Pancreas (tissue), 10 donors: ENCODE measurements at regions not wholly inside any gene's neighbourhood (a gene's known extent, or its start where the extent isn't known, plus 50 kb on each side); places are given as distances from the start of the nearest gene placed in this dataset.
"Not testable (repeated sequence)": the region's sequence is repeated elsewhere in the genome, so short reads cannot be mapped to it uniquely, and the experiment has no call there.

Source experiments
- ATAC-seq, 4 donors: fragments of 200-7000 bp; cut with Tn5 transposase; one replicate each; pipeline versions ENCODE4 v1.8.0 to v1.9.1; 2020; ENCODE audit warnings: mild to moderate bottlenecking in 4 of 4, moderate library complexity in 4 of 4
- DNase-seq, 6 donors: peaks; one replicate each; pipeline ENCODE4 v3.0.0-alpha.2; 2020
- FAIRE-seq: peaks from 2 replicates; lab custom pipeline; 2012; peaks lifted over from hg19 to GRCh38; lab: Jason Lieb, UNC
- H3K27ac ChIP-seq, 4 donors: fragments of 200-600 bp; sonication (generic); 1 replicate in 3 of 4; 2 replicates in 1 of 4; pipeline versions ENCODE4 v1.5.0 to v1.8.0; 2020
- H3K27me3 ChIP-seq, 4 donors: fragments of 200-600 bp; one replicate each; pipeline ENCODE4 v1.8.0; 2021
- H3K36me3 ChIP-seq, 3 donors: fragments of 200-600 bp; sonication (generic) in 1 of 3; one replicate each; pipeline versions ENCODE4 v1.5.0 to v1.8.0; 2020 to 2021
- H3K4me1 ChIP-seq, 3 donors: fragments of 200-600 bp; one replicate each; pipeline ENCODE4 v1.8.0; 2021
- H3K4me3 ChIP-seq, 4 donors: fragments of 200-600 bp; sonication (generic) in 2 of 4; one replicate each; pipeline versions ENCODE4 v1.5.0 to v1.8.0; 2020 to 2021
- H3K9me3 ChIP-seq, 4 donors: fragments of 200-600 bp; one replicate each; pipeline ENCODE4 v1.8.0; 2021
- WGBS, 2 donors: extraction: QIAGEN DNeasy Blood & Tissue Kit; methylation state at CpG; one replicate each; pipeline ENCODE4 v1.1.7; 2013; 5-methylcytosine and 5-hydroxymethylcytosine counted together
- intact Hi-C, 3 donors: fragments of 100-400 bp; cut with DNase I; formaldehyde crosslinking; loops; one replicate each; pipeline versions ENCODE4 v1.11.1 to v1.14.2; 2022
- TF ChIP-seq, protein P1 (sequence below), 4 donors: fragments of 200-600 bp; sonication (generic) in 3 of 4; IDR thresholded peaks; one replicate each; pipeline versions ENCODE4 v1.5.0 to v1.8.0; 2021; ENCODE audit warnings: antibody characterized with exemption in 4 of 4
- donor health status: healthy with polysubstance abuse.
- donor health status: DM: no; HTN: no; CAD: no; lungs with moderate emphysema.
- donor health status: DM: no; HTN: no; CAD: no.
- donor health status: control.
- donor health status: control.
- donor health status: Bipolar disorder and iron deficiency.
- donor health status: DM: yes; HTN: yes; CAD: no.
- donor health status: DM: no; HTN: no; CAD: no.
- donor health status: DM: no; HTN: no; CAD: no.
- donor health status: DM: yes; HTN: yes; CAD: no.

DNA sequence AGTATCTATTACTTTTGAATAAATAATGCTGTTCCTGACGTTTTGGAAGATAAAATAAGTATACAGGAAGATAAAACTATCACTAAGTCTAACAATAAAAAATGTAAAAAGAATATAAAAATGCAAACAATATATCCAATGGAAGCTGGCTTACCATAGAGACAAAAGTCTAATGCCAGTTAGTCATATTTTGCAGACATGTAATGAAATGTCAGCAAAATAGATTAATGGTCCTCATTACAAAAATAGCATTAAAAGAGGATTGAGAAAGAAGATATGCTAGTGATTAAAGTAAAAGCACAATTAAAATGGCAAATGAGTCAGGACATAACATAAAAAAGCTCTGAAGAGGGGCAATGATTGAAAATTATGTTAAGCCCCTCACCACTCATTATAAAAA lies 265.0 kb downstream of the MMUT start:
- FAIRE-seq: no peak
- Histone ChIP-seq H3K36me3 (no peaks in the 10 kb centered on the region), H3K4me3 (no peak overlapping the region), H3K9me3 (no peaks in the 10 kb centered on the region), H3K27ac (no peak overlapping the region), H3K4me1 (no peaks in the 10 kb centered on the region), H3K27me3 (no peaks in the 10 kb centered on the region)
- no peak for DNase-seq
- WGBS, 2 donors: 1 to 6% methylated on average over 1 of the region's 1 CpG
- intact Hi-C loops: no loop called here
- TF ChIP-seq, protein P1, sequence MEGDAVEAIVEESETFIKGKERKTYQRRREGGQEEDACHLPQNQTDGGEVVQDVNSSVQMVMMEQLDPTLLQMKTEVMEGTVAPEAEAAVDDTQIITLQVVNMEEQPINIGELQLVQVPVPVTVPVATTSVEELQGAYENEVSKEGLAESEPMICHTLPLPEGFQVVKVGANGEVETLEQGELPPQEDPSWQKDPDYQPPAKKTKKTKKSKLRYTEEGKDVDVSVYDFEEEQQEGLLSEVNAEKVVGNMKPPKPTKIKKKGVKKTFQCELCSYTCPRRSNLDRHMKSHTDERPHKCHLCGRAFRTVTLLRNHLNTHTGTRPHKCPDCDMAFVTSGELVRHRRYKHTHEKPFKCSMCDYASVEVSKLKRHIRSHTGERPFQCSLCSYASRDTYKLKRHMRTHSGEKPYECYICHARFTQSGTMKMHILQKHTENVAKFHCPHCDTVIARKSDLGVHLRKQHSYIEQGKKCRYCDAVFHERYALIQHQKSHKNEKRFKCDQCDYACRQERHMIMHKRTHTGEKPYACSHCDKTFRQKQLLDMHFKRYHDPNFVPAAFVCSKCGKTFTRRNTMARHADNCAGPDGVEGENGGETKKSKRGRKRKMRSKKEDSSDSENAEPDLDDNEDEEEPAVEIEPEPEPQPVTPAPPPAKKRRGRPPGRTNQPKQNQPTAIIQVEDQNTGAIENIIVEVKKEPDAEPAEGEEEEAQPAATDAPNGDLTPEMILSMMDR (IDR thresholded peaks at IDR 0.05): no peak
- ATAC-seq: no peak

DNA sequence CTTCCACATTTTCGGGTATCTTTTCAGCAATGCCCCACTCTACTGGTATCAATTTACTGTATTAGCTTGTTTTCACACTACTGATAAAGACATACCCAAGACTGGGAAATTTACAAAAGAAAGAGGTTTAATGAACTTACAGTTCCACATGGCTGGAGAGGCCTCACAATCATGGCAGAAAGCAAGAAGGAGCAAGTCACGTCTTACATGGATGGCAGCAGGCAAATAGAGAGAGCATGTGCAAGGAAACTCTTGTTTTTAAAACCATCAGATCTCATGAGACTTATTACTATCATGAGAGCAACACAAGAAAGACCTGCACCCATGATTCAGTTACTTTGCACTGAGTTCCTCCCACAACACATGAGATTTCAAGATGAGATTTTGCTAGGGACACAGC lies 300.7 kb downstream of the MMUT start:
- ATAC-seq, intact Hi-C loops, H3K9me3 ChIP-seq, H3K4me3 ChIP-seq, DNase-seq, H3K36me3 ChIP-seq, H3K27me3 ChIP-seq, H3K4me1 ChIP-seq, FAIRE-seq, H3K27ac ChIP-seq: not testable (repeated sequence)
- 36 to 60% methylated on average over 2 of the region's 2 CpGs for WGBS, 2 donors

DNA sequence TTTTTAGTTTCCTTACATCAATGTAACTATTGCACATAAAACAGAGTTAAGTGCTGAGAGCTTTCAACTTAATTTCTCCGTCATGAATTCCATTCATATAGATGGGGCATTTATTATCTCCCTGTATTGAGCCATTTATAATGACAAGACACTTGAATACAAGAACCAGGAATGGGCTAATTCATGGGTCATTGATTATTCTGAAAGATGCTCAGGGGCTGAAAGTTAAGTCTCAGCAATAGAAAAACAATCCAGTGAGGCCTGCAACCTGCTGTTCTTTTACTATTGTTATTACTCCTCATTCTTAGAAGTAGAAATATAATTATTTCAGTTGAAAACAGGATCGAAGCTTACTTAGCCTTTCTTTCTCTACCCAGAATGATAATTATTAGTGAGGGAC lies 307.7 kb downstream of the MMUT start:
- no peaks in the 10 kb centered on the region for H3K9me3 ChIP-seq
- no peak for DNase-seq
- no peaks in the 10 kb centered on the region for H3K27me3 ChIP-seq
- H3K4me3 ChIP-seq: no peak overlapping the region
- no peaks in the 10 kb centered on the region for H3K36me3 ChIP-seq
- TF ChIP-seq, protein P1 (IDR thresholded peaks at IDR 0.05): no peak
- no peaks in the 10 kb centered on the region for H3K4me1 ChIP-seq
- no peak overlapping the region for H3K27ac ChIP-seq
- intact Hi-C loops: no loop called here
- WGBS, 2 donors: 62 to 75% methylated on average over 2 of the region's 2 CpGs
- FAIRE-seq: no peak
- no peak for ATAC-seq

DNA sequence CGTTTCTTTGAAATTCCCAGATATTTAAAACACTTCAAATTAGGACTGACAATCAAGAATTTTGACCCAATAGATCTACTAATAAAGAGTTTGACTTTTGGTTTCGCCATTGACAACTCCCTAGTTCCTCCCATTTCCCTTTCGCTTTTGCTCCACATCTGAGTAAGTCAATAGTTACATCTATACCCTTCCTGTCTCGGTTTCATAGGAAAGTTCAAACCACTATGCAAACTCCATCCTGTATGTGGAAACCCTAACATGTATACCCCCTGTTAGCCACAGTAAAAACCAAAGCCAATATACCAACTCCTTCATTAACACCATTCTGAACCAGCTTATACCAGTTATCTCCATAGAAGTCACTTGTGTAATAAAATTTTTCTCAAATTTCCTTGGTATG lies 311.1 kb downstream of the MMUT start:
- H3K27ac ChIP-seq: no peak overlapping the region
- H3K36me3 ChIP-seq: no peaks in the 10 kb centered on the region
- intact Hi-C loops: no loop called here
- whole genome bisulfite sequencing, 2 donors: 54 to 58% methylated on average over 4 of the region's 4 CpGs
- H3K9me3 ChIP-seq: no peaks in the 10 kb centered on the region
- no peak overlapping the region for H3K4me3 ChIP-seq
- ATAC-seq: no peak
- H3K4me1 ChIP-seq: no peaks in the 10 kb centered on the region
- TF ChIP-seq, protein P1 (IDR thresholded peaks at IDR 0.05): no peak
- FAIRE-seq: no peak
- no peaks in the 10 kb centered on the region for H3K27me3 ChIP-seq
- no peak for DNase-seq

DNA sequence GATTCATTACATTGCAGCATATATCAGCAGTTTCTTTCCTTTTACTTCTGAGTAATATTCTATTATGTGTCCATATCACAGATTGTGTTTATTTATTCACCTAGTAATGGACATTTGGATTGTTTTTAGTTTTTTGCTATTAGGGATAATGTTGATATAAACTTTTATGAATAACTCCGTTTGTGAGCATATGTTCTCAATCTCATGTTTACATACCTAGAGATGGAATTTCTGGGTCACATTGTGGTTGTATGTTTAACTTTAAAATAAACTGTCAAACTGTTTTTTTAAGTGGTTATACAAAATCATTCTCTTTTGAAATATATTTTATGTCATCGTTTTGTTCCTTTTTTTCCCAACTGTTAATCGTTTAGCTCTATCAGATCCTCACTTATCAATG lies 311.6 kb downstream of the MMUT start:
- intact Hi-C loops: no loop called here
- TF ChIP-seq, protein P1 (IDR thresholded peaks at IDR 0.05): no peak
- no peaks in the 10 kb centered on the region for H3K27me3 ChIP-seq
- H3K4me3 ChIP-seq: no peak overlapping the region
- ATAC-seq: no peak
- no peaks in the 10 kb centered on the region for H3K36me3 ChIP-seq
- no peak for FAIRE-seq
- WGBS, 2 donors: 26 to 38% methylated on average over 3 of the region's 3 CpGs
- H3K27ac ChIP-seq: no peak overlapping the region
- no peaks in the 10 kb centered on the region for H3K4me1 ChIP-seq
- no peak for DNase-seq
- H3K9me3 ChIP-seq: no peaks in the 10 kb centered on the region

DNA sequence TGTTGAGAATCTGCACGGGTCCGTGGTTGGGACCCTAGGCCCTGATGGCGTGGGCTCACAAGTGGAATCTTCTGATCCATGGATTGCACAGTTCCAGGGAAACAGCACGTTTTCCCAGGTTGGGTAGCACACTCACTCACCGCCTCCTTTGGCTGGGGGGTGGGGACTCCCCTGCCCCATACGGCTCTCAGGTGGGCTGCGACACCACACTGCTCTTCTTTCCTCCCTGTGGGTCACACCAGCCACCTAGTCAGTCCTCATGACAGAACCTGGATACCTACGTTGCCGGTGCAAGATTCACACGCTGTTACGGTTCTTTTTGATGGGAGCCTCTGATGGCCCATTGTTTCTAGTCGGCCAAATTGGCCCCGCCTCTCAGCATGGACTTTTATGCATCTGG lies 312.0 kb downstream of the MMUT start:
- TF ChIP-seq, protein P1 (IDR thresholded peaks at IDR 0.05): no peak
- Histone ChIP-seq H3K4me3 (no peak overlapping the region), H3K36me3 (no peaks in the 10 kb centered on the region), H3K4me1 (no peaks in the 10 kb centered on the region), H3K27ac (no peak overlapping the region), H3K27me3 (no peaks in the 10 kb centered on the region), H3K9me3 (no peaks in the 10 kb centered on the region)
- WGBS, 2 donors: 75 to 79% methylated on average over 13 of the region's 13 CpGs
- intact Hi-C loops: no loop called here
- ATAC-seq (no peak), DNase-seq (no peak), FAIRE-seq (no peak)
